NCI-H2029 treated with DMSO at 0.1 percent for 48 hours (cell line): ENCODE measurements at regions not wholly inside any gene's neighbourhood (a gene's known extent, or its start where the extent isn't known, plus 50 kb on each side); places are given as distances from the start of the nearest gene placed in this dataset.

ENCODE experiments used
- DNase-seq: peaks from one replicate; lab custom pipeline; 2025; lab: John Stamatoyannopoulos, UW

- DNase-seq, result no peak
These were observed 227.7 kb upstream of the STK17B start for GRCh38 chr2:196399096-196399495.

GRCh38 chr2:196399722-196400691 is 228.6 kb upstream of the STK17B start:
- DNase-seq, result no peak

DNA sequence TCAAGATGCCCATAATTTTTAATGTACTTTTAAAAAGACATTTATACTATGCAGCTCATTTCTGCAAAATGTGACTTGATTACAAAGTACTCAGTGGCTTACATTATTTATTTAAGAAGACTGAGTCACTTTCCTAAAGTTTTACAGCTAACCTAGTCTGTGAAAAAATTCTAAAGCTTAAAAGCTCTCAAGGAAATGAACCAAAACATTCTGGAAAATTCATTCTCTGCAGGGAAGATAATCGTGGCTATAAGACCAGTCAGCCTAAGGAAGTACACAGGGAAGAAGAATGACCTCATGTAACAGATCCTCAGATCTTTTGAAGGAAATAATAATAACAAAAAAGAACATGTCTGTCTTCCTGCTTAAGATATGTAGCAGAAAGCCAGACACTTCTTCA is 232.1 kb upstream of the STK17B start:
- DNase-seq, result no peak

DNA sequence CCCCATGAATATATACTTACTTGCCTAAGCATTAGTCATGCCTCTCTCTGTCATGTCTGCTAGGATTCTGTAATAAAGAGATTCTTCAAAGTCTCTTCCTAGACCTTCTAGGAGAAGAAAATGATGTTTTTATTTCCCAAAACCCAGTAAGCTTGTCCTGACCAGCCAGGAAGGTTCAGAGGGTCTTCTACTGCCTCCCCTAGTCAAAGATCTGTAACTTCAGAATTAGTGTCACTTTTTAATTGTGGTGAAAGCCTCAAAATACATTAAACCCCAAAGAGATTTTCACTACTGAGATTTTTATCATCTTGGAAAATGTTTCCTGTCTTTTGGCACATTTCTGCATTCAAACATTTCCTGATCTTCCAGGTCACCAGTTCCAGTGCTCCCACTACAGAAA is 232.9 kb upstream of the STK17B start:
- DNase-seq, result no peak

- no peak for DNase-seq
These were observed 231.7 kb upstream of the CCDC150 start for GRCh38 chr2:196407675-196408264.

DNA sequence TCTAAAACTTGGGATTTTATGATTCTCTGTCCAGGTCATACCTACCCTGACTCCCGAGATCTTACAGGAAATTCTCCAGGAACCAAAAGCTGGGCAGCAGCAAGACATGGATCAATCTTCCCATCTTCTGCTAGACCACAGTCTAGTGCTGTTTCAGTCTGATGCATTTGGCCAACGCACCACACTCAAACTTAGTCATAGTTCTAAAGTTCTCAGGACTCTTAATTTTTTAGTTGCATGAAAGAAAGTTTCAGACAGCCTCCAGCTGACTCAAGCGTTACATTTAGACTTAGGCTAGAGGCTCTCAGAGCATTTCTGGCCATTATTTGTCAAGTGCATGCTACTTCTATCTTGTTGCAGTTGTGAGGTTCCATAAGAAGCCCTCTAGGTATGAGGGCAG is 230.1 kb upstream of the CCDC150 start:
- no peak for DNase-seq

GRCh38 chr2:196410008-196410407 is 229.5 kb upstream of the CCDC150 start:
- DNase-seq, result no peak

DNA sequence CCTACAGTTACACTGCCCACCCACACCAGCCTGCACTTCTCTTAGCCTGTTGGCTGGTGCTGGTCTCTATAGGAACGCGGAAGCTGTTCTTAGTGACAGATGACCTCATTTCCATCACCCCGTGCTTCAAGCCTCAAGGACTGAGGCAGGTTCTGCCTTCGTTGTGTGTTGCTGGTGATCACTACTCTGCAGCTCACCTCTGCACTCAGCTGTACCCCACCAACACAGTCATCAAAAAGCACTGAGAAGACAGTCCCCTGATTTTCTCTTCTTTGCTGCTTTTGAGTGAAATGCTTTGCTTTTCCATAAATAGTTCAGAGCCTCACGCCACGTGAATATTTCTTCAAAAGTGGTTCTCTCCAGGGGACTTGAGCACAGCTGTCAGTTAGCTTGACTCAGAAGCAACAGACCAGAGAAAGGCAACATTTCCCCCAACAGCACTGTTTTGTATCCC is 225.7 kb upstream of the CCDC150 start:
- DNase-seq, result no peak

- no peak for DNase-seq
These were observed 224.1 kb upstream of the CCDC150 start for GRCh38 chr2:196415384-196415783.

DNA sequence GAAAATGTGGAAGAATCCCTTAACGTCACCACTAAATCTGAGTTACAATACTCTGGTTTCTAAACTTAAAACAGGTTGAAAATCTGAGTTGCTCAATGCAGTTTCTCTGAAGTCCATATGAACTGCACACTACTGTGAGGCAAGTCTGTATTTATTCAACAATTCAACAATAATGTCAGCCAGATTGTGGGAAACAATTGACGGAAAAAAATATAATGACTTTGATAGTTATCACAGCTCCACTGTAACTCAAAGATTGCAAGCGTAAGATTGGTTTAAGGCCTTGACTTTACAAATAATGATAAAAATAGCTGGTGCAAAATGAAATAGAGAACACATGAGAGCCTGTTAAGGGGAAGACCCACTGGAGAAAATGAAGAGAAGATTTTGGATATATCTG is 219.4 kb upstream of the CCDC150 start:
- DNase-seq, result no peak

GRCh38 chr2:196421880-196422279 is 217.6 kb upstream of the CCDC150 start:
- no peak for DNase-seq

- no peak for DNase-seq
These were observed 217.2 kb upstream of the CCDC150 start for GRCh38 chr2:196422361-196422760.

- DNase-seq, result no peak
These were observed 213.4 kb upstream of the CCDC150 start for GRCh38 chr2:196426122-196426521.

- no peak for DNase-seq
These were observed 211.4 kb upstream of the CCDC150 start for GRCh38 chr2:196427986-196428634.

- DNase-seq, result no peak
These were observed 208.4 kb upstream of the CCDC150 start for GRCh38 chr2:196431076-196431475.

DNA sequence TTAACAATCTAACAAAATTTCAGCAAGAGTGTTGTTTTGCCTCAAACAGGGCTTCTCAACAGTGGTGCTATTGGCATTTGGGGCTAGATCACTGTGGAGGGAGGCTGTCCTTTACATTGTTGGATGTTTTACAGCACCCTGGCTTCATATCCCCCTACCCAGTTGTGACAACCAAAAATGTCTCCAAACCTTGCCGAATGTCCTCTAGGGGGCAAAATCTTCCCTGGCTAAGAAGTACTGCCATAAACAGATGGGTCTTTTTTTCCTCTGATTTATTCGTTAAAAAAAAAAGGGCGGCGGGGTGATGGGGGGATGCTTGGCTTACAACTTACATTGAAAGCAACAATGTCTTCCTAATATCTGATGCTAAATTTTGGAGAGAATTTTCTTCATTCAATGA is 207.6 kb upstream of the CCDC150 start:
- no peak for DNase-seq

GRCh38 chr2:196433116-196433515 is 206.4 kb upstream of the CCDC150 start:
- DNase-seq, result no peak

DNA sequence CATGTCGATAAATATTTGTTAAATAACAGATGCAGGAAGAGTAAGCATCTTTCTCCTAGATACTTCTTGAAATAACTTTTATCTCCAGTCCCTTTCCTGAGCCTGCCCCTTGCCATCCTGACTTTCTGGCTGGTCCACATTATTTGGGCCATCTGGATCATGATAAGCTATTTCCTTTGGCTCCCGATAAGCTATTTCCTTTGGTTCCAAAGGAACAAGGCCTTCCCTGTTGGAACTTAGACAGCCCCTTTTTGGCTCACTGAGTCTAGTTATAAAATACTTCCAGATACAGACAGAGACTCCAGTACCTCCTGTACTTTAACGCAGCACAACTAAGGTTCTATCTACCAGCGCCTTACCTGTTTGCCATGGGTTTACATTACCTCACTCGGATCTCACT is 205.3 kb upstream of the CCDC150 start:
- no peak for DNase-seq

DNA sequence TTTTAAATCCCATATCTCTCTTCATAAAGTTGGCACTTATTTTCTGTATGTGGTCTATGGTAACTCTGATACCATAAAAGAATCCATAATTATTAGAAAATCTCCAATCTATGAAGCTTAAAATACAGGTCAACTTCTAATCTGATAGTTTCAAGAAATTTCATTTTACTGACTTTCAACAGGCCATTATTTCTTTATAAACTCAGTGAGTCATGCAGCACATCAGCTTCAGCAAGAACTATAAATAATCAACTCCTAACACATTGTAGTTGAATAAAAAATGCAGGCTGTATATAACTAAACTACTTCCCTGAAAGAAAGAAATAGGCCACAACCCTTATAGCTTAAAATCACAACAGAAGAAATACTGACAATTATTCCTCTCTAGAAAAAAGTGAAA is 204.3 kb upstream of the CCDC150 start:
- DNase-seq, result no peak

GRCh38 chr2:196437626-196438025 is 201.9 kb upstream of the CCDC150 start:
- no peak for DNase-seq

GRCh38 chr2:196439760-196440159 is 199.8 kb upstream of the CCDC150 start:
- no peak for DNase-seq

GRCh38 chr2:196440413-196440812 is 199.1 kb upstream of the CCDC150 start:
- no peak for DNase-seq

GRCh38 chr2:196441527-196441926 is 198.0 kb upstream of the CCDC150 start:
- DNase-seq, result no peak
